GM19025 (cell line): ENCODE measurements at regions not wholly inside any gene's neighbourhood (a gene's known extent, or its start where the extent isn't known, plus 50 kb on each side); places are given as distances from the start of the nearest gene placed in this dataset.
"Not testable (repeated sequence)": the region's sequence is repeated elsewhere in the genome, so short reads cannot be mapped to it uniquely, and the experiment has no call there.

Experiments used
- ATAC-seq: cut with Tn5 transposase; IDR thresholded peaks from one replicate; pipeline ENCODE4 v1.9.1; 2021; ENCODE audit warnings: mild to moderate bottlenecking, low read depth, moderate library complexity; ENCODE audit not compliant: unreplicated experiment

DNA sequence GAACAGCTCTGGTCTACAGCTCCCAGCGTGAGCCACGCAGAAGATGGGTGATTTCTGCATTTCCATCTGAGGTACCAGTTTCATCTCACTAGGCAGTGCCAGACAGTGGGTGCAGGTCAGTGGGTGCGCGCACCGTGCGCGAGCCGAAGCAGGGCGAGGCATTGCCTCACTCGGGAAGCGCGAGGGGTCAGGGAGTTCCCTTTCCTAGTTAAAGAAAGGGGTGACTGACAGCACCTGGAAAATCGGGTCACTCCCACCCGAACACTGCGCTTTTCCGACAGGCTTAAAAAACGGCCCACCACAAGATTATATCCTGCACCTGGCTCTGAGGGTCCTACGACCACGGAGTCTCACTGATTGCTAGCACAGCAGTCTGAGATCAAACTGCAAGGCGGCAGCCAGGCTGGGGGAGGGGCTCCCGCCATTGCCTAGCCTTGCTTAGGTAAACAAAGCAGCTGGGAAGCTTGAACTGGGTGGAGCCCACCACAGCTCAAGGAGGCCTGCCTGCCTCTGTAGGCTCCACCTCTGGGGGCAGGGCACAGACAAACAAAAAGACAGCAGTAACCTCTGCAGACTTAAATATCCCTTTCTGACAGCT is 325.0 kb upstream of the CHST9 start:
- not testable (repeated sequence) for ATAC-seq

DNA sequence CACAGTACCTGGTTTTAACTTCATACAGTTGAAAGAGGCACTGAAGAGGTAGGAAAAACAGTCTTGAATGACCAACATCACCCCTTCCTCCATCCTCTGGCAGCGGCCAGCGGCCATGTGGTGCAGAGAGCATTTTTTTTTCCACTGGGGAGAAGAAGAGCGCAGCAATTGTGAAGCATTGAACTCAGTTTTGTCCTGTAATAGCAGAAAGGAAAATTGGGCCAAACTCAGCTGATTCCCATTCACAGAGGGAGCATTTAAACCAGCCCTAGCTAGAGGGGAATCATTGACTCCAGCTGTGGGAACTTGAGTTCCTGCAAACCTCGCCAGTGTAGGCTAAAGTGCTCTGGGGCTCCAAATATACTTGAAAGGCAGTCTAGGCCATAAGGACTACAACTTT is 316.6 kb upstream of the CHST9 start:
- ATAC-seq, result no peak

DNA sequence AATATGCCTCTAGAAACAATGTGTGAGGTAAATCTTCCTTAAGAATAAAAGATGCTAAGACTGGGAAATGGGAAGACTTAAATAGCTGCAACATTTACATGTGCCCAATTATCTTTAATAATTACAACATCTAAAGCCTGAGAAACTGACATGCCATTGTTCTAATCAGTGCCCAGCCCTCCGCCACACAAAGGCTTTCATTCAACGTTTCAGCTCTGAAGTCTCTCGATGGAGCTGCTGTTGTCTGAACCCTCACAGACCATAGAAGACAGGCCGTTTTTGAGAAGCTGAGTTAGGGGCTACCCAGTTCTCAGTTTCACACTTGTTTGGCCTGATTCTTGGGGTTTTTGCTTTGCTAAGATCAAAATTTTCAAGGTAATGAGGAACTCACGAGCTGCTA is 315.4 kb upstream of the CHST9 start:
- no peak for ATAC-seq

DNA sequence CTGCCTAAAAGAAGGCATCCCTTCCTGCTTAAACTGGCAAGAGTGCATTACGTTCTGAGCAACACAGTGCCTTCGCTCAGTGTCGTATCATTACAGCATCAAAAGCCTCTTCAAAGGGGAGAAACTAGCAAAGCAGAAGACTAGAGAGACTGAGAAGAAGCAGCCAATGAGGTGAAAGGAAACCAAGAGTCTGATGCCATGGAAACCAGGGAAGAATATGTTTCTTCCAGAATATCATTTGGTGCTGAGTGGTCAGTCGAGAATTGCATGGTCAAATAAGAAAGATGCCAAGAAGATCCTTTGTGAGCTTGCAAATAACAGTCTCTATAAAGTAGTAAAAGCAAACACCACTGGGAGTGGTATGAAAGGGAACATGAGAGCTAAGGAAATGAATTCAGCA is 312.1 kb upstream of the CHST9 start:
- ATAC-seq, result no peak

DNA sequence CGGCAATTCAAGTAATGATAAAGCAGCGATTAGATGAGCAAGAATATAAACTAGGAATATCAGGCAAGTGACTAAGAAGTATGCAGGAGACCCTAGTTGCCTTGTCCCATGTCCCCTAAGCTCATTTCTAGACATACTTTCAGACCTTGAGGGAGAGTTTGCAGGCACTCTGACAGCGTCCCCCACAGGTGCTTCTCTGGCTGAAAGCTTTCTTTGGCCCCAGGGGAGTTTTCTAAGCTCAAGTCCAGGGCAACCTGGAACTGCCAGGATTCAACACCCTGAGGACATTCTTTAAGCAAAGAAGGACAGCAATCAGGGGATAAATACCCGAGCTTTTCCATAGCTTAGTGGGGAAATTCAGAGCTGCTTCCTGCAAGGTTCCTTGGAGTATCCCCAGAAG is 308.1 kb upstream of the CHST9 start:
- ATAC-seq, result no peak

DNA sequence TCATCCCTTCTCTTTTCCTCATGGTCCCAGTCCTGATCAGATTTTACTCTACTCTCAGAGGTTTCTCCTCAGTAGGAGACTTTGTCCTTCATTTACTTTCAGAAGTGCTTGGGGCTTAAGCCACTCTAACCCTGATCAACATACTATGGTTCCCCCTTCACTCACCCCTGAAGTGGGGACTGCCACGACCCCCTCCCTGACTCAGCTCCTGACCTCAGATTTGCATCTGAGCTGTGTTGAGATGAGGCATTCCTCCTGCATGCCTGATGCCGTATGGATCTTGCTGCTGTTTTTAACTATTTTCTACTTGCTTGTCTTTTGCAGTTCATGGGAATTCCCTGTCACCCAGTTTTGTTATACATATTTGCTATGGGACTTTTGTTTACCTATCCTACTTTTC is 306.7 kb upstream of the CHST9 start:
- no peak for ATAC-seq

DNA sequence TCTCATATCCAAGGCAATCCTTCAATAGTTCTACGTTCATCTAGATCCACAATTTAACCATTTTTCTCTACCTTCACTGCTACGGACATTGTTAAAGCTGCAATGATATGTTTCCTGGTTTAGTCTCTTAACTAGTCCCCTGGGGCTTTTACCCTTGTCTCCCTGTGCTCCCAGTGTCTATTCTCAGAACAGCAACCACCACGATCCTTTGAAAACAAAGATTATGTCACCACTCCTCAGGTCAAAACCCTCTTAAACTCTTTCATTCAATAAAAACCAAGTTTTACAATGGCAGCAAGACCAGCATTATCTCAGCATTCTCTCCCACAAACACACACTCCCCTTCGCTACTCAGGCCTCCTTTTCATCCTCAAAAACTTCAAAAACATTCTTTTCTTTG is 298.2 kb upstream of the CHST9 start:
- ATAC-seq, result no peak

DNA sequence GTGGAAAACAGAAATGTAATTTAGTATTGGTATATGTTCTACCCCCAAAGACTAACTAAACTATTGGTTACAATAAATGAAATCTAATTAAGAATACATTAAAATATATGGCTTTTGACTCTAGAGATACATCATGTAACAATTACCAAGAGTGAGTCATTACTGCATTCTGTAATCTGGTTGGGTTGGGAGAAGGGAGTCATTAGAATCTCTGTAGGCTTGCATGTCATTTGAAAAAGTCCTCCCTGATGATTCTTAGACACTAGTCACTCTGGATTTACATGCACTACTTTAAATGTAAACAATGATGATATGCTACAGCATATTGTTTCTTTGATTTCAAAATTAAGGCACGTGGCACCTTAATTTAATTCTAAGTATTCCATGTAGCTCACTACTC is 293.4 kb upstream of the CHST9 start:
- no peak for ATAC-seq

DNA sequence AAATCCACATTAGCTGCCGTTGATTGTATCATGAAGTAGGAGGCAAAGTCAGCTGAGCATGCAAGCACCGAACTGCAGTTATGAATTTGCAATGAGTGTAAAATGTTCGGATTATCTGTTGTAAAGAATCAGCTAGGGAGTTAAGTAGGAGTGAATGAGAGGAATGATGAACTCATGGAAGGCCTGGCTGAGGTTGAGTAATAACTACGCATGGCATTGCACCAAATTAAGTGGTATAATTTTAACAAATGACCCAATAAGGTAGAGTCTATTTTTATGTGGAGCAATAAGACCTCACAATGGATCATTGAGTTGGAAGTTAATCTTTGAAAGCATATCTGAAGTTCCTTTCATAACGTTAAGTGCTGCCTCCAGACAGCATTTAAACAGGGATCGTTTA is 288.2 kb upstream of the CHST9 start:
- ATAC-seq, result no peak

DNA sequence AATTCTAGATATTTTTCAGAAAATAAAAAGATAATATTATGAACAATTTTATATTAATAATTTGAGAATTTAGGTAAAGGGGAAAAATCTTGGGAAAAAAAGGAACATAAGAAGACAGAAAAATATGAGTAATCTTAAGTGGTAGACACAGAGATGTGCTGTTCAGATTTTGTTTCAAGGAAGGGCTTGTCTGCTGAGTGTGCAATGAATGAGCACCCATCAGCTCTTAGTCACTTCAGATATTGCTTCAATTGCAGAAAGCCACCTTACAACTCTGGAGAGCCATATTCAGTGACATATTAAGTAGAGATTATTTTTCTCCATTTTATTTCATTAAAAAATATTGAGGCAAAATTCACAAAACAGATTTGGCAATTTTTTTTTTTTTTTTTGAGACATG is 282.0 kb upstream of the CHST9 start:
- ATAC-seq, result no peak

DNA sequence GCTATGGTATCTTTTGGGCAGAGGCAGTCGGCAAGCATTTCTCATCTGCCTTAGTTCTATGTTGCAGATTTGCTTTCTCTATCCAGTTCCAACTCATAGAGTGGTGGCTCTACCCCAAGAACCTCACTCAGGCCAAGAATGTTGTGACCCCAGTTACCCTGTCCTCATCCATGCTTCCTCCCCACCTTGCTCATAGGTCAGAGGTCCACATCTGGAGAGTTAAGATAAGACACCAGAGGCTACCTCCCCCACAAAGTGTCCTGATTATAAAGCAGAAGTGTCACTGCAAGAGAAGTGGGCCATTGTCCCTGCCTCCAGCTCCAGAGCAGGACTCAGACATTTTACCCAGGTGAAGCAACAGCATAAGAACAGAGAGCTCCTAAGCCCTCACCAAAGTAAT is 276.8 kb upstream of the CHST9 start:
- ATAC-seq, result no peak

DNA sequence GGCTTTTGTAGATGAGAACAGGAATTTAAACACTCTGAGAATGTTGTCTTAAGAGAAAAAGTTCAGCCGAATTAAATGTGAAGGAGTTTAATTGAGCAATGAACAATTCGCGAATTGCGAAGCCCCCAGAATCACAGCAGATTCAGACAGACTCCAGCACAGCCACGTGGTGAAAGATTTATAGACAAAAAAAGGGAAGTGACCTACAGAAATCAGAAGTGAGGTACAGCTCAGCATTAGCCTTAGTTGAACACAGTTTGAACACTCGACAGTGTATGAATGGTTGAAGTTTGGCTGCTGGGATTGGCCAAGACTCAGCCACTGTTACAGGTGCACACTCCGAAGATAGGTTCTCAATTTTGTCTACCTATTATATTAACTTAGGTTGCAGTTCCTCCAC is 264.0 kb upstream of the CHST9 start:
- ATAC-seq, result no peak

DNA sequence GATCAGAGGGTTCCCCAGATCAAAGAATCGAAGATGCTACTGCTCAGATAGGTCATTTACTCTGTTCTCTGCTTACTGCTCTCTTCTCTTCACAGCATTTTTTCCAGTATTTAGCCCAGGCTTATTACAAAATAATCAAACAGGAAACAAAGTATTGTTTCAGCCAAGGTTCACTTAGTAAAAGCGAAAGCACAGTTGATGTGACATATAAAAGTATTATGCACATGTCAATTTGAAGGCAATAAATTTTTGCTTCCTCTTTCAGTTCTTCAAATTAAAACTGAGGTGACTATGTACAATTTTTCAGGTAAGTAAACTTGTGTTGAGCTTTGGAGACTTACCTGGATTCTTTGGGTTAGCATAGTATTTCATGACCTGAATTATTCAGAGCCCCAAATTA is 262.8 kb upstream of the CHST9 start:
- no peak for ATAC-seq

DNA sequence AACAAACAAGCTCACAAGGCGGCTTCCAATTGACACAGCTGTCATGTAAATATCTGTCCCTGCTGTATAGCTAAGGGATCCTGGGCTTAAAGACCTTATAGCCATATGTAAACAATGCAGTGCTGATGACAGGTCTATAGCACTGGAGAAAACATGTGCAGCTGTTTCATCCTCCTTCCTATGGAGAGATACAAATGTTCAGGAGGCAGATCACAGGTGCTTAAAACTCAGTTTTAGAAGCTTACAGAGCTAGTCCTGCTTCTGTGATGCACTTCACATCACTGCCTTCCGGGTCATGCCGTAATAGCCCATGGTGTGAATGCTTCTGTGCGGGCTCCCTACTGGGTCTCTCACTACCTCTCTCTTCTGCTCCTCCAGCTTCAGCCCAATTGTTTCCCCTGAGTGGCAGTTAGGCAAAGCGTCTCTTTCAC is 262.4 kb upstream of the CHST9 start:
- no peak for ATAC-seq

DNA sequence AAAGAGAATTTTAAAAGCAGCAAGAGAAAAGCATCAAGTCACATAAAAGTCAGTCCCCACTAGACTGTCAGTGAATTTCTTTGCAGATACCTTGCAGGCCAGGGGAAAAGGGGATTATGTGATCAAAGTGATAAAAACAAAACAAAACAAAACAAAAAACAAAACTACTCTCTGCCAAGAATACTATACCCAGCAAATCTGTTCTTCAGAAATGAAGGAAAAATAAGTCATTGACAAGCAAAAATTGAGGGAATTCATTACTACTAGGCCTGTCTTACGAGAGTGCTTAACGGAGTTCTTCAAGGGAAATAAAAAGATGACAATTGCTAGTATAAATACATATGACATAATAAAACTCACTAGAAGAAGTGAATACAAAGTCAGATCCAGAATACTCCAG is 245.5 kb upstream of the CHST9 start:
- no peak for ATAC-seq

DNA sequence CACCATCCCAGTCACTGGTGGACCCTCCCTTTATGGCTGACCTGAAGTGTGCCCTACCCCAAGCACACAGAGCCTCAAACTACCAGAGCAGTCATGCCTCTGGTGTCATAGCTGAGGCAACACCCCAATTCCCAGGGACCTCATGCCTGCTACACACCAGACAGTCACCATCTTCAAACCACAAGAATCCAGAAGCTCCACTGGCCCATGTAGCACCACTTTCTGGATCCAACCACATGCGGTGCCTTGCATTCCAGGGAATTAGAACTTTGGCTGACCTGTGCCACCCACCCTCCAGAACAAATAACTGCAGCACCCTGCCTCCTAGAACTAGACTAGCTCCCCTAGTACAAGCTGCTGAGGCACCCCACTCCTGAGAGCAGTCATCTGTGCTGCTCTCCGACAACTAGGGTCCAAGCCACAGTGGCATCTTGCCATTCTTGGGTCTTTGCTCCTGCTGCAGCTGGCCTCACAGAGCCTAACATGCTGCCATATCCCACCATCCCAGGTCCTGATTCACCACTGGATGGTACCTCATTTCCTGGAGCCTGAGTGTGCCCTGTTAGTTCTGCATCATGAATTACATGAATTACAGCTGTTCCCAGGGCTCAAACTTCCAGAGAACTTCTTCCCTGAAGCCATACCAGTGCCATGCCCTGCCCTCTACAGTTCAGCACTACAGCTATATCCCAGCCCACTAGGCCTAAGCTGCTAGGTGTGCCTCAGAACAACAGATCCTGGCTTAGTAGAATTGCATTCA is 243.8 kb upstream of the CHST9 start:
- no peak for ATAC-seq

DNA sequence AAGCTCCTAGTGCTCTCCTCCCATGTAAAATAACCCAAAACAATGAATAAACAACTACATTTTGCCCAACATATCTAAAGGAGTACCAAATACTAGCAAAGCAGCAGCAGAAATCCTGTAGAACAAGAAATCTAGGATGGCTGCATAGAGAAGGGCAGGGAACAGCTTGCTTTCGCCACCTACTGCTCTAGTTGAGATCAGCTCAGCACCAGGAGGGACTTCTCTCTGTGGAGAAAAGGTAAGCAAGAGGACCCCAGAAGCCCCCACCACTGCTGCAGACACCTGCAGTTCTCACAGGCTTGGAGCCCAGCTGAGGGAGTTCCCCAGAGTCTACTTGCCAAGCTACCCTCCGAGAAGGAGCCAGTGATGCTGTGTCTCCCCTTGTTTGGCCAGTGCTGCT is 243.0 kb upstream of the CHST9 start:
- ATAC-seq, result no peak

DNA sequence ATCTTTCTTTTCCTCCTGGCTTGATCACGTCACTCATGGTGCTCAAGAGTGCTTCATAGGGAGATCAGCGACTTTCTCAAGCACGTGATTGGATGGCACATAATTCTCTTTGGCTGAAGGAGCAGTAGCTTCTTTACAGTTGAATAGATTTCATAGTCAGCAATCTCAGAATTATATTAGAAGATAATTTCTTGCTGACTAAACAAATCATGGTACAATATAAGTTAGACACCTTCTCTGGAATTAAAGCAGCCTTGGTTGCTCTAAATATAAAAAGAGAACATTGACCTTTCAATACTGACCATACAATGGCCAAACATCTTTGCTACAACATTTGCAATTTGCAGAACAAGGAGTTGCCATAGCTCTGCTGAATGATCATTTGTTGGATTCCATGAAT is 238.5 kb upstream of the CHST9 start:
- no peak for ATAC-seq

DNA sequence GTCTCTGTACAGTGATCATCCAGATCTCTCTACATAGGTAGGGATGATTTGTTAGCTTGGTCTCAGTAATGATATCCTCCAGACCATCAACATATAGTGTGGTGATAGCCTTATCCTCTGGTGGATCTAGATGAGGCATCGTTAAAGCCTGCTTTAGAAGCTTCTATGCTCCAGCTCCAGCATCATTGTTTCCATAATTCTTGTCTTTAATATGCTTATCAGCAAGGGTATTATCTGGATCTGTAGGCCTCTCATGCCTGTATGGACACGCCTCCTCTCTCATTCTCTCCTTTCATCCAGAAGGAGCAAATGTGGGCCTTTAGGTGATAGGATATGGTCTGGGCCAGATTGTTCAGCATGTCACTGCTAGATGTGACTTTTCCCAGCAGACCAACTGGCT is 234.5 kb upstream of the CHST9 start:
- no peak for ATAC-seq

DNA sequence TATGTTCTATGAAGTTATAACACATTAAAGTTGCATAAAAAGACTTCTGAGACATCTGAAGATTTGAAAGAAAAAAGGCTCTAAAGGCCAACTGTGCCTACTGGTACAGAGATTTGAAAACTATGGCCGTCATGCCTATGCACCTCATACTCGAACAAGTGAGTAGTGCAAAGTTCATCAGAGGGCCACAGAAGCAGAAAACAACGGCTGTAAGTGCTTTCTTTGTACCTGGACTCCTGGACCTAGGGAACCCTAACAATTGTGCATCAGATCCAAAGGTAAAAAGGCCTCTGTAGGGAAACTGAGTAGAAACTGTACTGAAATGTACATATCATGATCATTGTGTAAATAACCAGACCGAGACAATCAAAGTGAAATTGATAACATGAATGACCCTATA is 230.4 kb upstream of the CHST9 start:
- ATAC-seq, result no peak

DNA sequence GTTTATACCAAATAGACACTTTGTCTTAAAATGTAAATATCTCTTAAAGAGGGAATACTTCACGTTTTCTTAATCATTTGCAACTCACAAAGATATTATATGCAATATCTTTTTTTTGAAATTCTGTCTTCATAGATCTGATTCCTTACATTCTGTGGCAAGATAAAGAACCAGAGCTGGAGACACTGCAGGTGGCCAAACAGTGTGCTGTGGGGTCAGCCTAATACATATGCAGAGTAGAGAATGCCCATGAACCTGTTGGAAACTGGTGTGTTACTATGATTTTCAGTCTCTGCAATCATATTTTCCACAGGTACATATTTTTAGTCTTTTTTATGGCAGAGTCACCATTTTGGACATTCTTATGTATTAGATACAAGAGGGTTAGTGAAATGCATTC is 229.6 kb upstream of the CHST9 start:
- ATAC-seq, result no peak
